GM18951 (cell line): ENCODE measurements at regions not wholly inside any gene's neighbourhood (a gene's known extent, or its start where the extent isn't known, plus 50 kb on each side); places are given as distances from the start of the nearest gene placed in this dataset.

Experiments
- POLR2A ChIP-seq: IDR thresholded peaks from 4 replicates; pipeline ENCODE4 v1.6.1; 2011; ENCODE audit warnings: mild to moderate bottlenecking; ENCODE audit not compliant: insufficient read length, insufficient read depth; ENCODE audit errors: extremely low read depth
- in situ Hi-C: fragments of 300-500 bp; cut with MboI; formaldehyde crosslinking; loops from one replicate; pipeline ENCODE4 v1.12.0; 2022; ENCODE audit warnings: low sequenced_read_pairs, mixed read lengths, inconsistent platforms; ENCODE audit not compliant: unreplicated experiment

- in situ Hi-C loops = no loop called here
- no peak for TF ChIP-seq POLR2A
Measured at GRCh38 chr22:47328550-47329243, 566.2 kb downstream of the TBC1D22A start.

- in situ Hi-C loops = no loop called here
- no peak for TF ChIP-seq POLR2A
Measured at GRCh38 chr22:47327241-47327640, 564.8 kb downstream of the TBC1D22A start.

GRCh38 chr22:47325249-47325648 lies 562.8 kb downstream of the TBC1D22A start:
- in situ Hi-C loops = no loop called here
- TF ChIP-seq POLR2A = no peak

GRCh38 chr22:47324435-47324990 lies 562.1 kb downstream of the TBC1D22A start:
- no peak for TF ChIP-seq POLR2A
- in situ Hi-C loops = no loop called here

- no peak for TF ChIP-seq POLR2A
- in situ Hi-C loops = no loop called here
Measured at GRCh38 chr22:47323518-47323917, 561.1 kb downstream of the TBC1D22A start.

GRCh38 chr22:47322854-47323253 lies 560.4 kb downstream of the TBC1D22A start:
- TF ChIP-seq POLR2A = no peak
- in situ Hi-C loops = no loop called here

- TF ChIP-seq POLR2A = no peak
- in situ Hi-C loops = no loop called here
Measured at GRCh38 chr22:47320560-47320959, 558.1 kb downstream of the TBC1D22A start.

- in situ Hi-C loops = no loop called here
- no peak for TF ChIP-seq POLR2A
Measured at GRCh38 chr22:47318041-47318737, 555.7 kb downstream of the TBC1D22A start.

- in situ Hi-C loops = no loop called here
- TF ChIP-seq POLR2A = no peak
Measured at GRCh38 chr22:47315862-47316419, 553.5 kb downstream of the TBC1D22A start.

GRCh38 chr22:47310601-47311000 lies 548.2 kb downstream of the TBC1D22A start:
- in situ Hi-C loops = no loop called here
- no peak for TF ChIP-seq POLR2A

- TF ChIP-seq POLR2A = no peak
- in situ Hi-C loops = no loop called here
Measured at GRCh38 chr22:47309946-47310345, 547.5 kb downstream of the TBC1D22A start.

- TF ChIP-seq POLR2A = no peak
- in situ Hi-C loops = no loop called here
Measured at GRCh38 chr22:47309476-47309875, 547.0 kb downstream of the TBC1D22A start.

GRCh38 chr22:47308886-47309285 lies 546.4 kb downstream of the TBC1D22A start:
- TF ChIP-seq POLR2A = no peak
- in situ Hi-C loops = no loop called here

GRCh38 chr22:47307822-47308221 lies 545.4 kb downstream of the TBC1D22A start:
- in situ Hi-C loops = no loop called here
- TF ChIP-seq POLR2A = no peak

GRCh38 chr22:47307326-47307725 lies 544.9 kb downstream of the TBC1D22A start:
- no peak for TF ChIP-seq POLR2A
- in situ Hi-C loops = no loop called here
